ENCODE measurements at regions not wholly inside any gene's neighbourhood (a gene's known extent, or its start where the extent isn't known, plus 50 kb on each side); places are given as distances from the start of the nearest gene placed in this dataset.

DNA sequence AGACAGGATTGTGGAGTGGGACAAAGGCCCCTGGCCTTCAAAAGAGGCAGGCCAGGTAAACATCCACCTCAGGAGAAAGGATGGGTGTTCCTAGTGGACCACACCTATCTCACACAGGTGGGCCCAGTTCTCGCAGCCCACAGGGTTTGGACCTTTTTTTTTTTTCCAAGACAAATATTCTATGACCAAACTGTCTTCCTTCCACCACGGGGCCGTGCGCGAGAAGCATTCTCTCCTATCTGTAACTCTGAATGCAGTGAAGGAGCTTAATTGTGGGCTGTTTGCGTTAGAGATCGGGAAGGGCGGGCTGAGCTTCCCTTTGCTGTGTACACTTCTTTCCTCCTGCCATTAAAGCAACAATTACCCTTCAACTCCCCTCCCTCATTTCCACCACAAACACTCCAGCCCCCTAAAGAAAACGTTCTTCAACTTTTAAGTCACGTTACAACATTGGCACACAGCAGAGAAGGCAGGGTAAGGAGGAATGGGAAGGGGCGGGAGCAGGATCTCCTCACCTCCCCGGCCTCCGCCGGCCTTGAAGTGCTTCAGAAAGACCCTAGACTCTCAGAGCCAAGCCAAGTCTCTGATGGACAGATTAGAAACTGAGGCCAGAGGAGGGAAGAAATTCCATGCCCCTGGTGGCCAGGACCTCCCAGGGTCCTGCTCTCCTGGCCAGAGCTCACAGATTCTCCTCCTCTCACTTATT, 238.4 kb downstream of the BUD13 start:
- H2BK5ac ChIP-seq (ENCODE audit: low read depth, low read length, poor library complexity) = no peak overlapping the region
- peaks cover 2% of the 10 kb centered on the region for H3K9me3 ChIP-seq (ENCODE audit: insufficient read depth, low read depth, low read length)
- H3K23ac ChIP-seq (ENCODE audit: low read length) = no peak overlapping the region
- H2AK5ac ChIP-seq (ENCODE audit: low read length) = no peak overlapping the region
- no peak overlapping the region for H3K4me3 ChIP-seq (ENCODE audit: low read depth, low read length)
- WGBS (ENCODE audit: extremely low coverage, insufficient coverage, insufficient read length) = 100% methylated on average over 2 of the region's 14 CpGs
- H3K27ac ChIP-seq (ENCODE audit: low read depth, low read length) = no peak overlapping the region
- no peak overlapping the region for H2BK12ac ChIP-seq (ENCODE audit: low read length)
- H3K14ac ChIP-seq (ENCODE audit: low read length) = no peak overlapping the region
- H3K79me1 ChIP-seq (ENCODE audit: low read length) = no peaks in the 10 kb centered on the region
- no peaks in the 10 kb centered on the region for H3K36me3 ChIP-seq (ENCODE audit: control insufficient read depth in 1 of 2, insufficient read depth in 2 of 2, low read length in 2 of 2)
- no peaks in the 10 kb centered on the region for H3K27me3 ChIP-seq (ENCODE audit: insufficient read depth, low read length)
- no peak overlapping the region for H4K91ac ChIP-seq (ENCODE audit: low read depth, low read length)
- no peaks in the 10 kb centered on the region for H3K4me1 ChIP-seq (ENCODE audit: control insufficient read depth in 1 of 2, insufficient read depth in 2 of 2, low read length in 2 of 2)
- H3K4me2 ChIP-seq (ENCODE audit: low read length) = no peak overlapping the region
- DNase-seq = no peak
- H4K8ac ChIP-seq (ENCODE audit: low read depth, low read length) = no peak overlapping the region
- H4K12ac ChIP-seq (ENCODE audit: low read depth, low read length) = no peak overlapping the region
- no peak overlapping the region for H3K18ac ChIP-seq (ENCODE audit: low read length)
- no peak overlapping the region for H3K4ac ChIP-seq (ENCODE audit: low read depth, low read length)
- H2AFZ ChIP-seq (ENCODE audit: insufficient read depth, low read length, poor library complexity) = no peak overlapping the region
- H2BK120ac ChIP-seq (ENCODE audit: insufficient read depth, low read length, poor library complexity) = no peak overlapping the region
- no peaks in the 10 kb centered on the region for H3K79me2 ChIP-seq (ENCODE audit: control insufficient read depth, insufficient read depth, low read length, poor library complexity)
- H3K9ac ChIP-seq (ENCODE audit: low read length) = no peak overlapping the region

DNA sequence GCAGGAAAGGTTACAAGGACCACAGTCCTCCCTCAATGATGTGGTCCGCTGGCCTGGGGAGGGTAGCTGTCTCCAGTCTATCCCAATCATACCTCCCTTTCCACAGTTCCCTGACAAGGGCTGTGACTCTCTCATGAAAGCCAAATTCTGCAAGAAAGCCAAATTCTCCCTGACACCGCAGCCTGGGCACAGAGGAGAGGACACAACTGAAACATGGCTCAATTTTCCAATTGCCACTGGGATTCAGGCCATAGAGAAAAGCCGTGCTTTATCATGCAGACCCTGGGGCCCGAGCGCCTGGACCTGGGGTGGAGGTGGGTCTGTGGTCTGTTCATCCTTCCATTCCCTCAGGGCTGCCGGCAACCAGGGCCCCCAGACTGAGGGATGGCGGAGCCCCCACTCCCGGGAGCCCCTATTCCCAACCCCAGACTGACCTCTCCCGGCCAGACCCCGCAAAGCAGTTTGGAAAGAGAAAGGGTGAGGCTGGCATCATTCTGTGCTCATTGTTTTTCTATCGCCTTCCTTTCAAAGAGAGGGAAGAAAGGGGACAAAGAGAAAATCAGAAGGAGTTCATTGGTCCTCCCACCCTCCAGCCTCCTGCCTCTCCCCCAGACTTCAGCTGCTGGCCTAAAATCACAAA, 239.5 kb downstream of the BUD13 start:
- no peak overlapping the region for H2AFZ ChIP-seq (ENCODE audit: insufficient read depth, low read length, poor library complexity)
- no peak overlapping the region for H4K12ac ChIP-seq (ENCODE audit: low read depth, low read length)
- no peak overlapping the region for H3K4ac ChIP-seq (ENCODE audit: low read depth, low read length)
- H3K27me3 ChIP-seq (ENCODE audit: insufficient read depth, low read length) = no peaks in the 10 kb centered on the region
- no peaks in the 10 kb centered on the region for H3K4me1 ChIP-seq (ENCODE audit: control insufficient read depth in 1 of 2, insufficient read depth in 2 of 2, low read length in 2 of 2)
- H3K9me3 ChIP-seq (ENCODE audit: insufficient read depth, low read depth, low read length) = peaks cover 2% of the 10 kb centered on the region
- no peaks in the 10 kb centered on the region for H3K79me2 ChIP-seq (ENCODE audit: control insufficient read depth, insufficient read depth, low read length, poor library complexity)
- H3K4me3 ChIP-seq (ENCODE audit: low read depth, low read length) = no peak overlapping the region
- no peak overlapping the region for H2AK5ac ChIP-seq (ENCODE audit: low read length)
- no peak for DNase-seq
- no peak overlapping the region for H2BK120ac ChIP-seq (ENCODE audit: insufficient read depth, low read length, poor library complexity)
- WGBS (ENCODE audit: extremely low coverage, insufficient coverage, insufficient read length) = no CpG with 5 or more reads among the region's 11 CpGs
- H3K9ac ChIP-seq (ENCODE audit: low read length) = no peak overlapping the region
- no peaks in the 10 kb centered on the region for H3K79me1 ChIP-seq (ENCODE audit: low read length)
- H3K23ac ChIP-seq (ENCODE audit: low read length) = no peak overlapping the region
- no peak overlapping the region for H3K14ac ChIP-seq (ENCODE audit: low read length)
- H4K8ac ChIP-seq (ENCODE audit: low read depth, low read length) = no peak overlapping the region
- no peak overlapping the region for H4K91ac ChIP-seq (ENCODE audit: low read depth, low read length)
- no peak overlapping the region for H3K18ac ChIP-seq (ENCODE audit: low read length)
- no peak overlapping the region for H2BK5ac ChIP-seq (ENCODE audit: low read depth, low read length, poor library complexity)
- no peak overlapping the region for H3K4me2 ChIP-seq (ENCODE audit: low read length)
- H3K36me3 ChIP-seq (ENCODE audit: control insufficient read depth in 1 of 2, insufficient read depth in 2 of 2, low read length in 2 of 2) = no peaks in the 10 kb centered on the region
- no peak overlapping the region for H2BK12ac ChIP-seq (ENCODE audit: low read length)
- H3K27ac ChIP-seq (ENCODE audit: low read depth, low read length) = no peak overlapping the region

DNA sequence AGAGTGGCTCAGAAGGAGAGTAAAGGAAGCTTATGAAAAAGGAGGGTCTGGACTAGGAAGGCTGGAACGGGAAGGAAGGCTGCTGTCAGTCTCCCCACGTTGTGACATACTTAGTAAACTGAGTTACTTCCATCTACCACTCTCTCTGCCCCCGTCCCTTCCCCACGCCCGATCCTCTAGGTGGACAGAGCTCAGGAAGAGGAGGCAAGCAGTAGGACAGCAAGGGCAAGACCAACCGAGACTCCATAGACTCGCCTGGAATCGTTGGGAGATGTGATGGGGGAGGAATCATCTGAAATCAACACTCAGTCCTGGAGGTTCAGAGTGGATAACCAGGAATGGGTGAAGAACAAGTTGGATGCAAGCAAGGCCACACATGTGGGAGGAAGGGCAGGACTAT, 240.7 kb downstream of the BUD13 start:
- Histone ChIP-seq H3K4ac (ENCODE audit: low read depth, low read length) (no peak overlapping the region), H3K18ac (ENCODE audit: low read length) (no peak overlapping the region), H2AK5ac (ENCODE audit: low read length) (no peak overlapping the region), H4K91ac (ENCODE audit: low read depth, low read length) (no peak overlapping the region), H2BK12ac (ENCODE audit: low read length) (no peak overlapping the region), H3K79me2 (ENCODE audit: control insufficient read depth, insufficient read depth, low read length, poor library complexity) (no peaks in the 10 kb centered on the region), H3K27me3 (ENCODE audit: insufficient read depth, low read length) (no peaks in the 10 kb centered on the region), H3K4me1 (ENCODE audit: control insufficient read depth in 1 of 2, insufficient read depth in 2 of 2, low read length in 2 of 2) (no peaks in the 10 kb centered on the region), H2BK5ac (ENCODE audit: low read depth, low read length, poor library complexity) (no peak overlapping the region), H3K23ac (ENCODE audit: low read length) (no peak overlapping the region), H3K4me2 (ENCODE audit: low read length) (no peak overlapping the region), H2BK120ac (ENCODE audit: insufficient read depth, low read length, poor library complexity) (no peak overlapping the region), H3K14ac (ENCODE audit: low read length) (no peak overlapping the region), H3K9me3 (ENCODE audit: insufficient read depth, low read depth, low read length) (peaks cover 2% of the 10 kb centered on the region), H3K79me1 (ENCODE audit: low read length) (no peaks in the 10 kb centered on the region), H4K8ac (ENCODE audit: low read depth, low read length) (no peak overlapping the region), H3K4me3 (ENCODE audit: low read depth, low read length) (no peak overlapping the region), H4K12ac (ENCODE audit: low read depth, low read length) (no peak overlapping the region), H3K27ac (ENCODE audit: low read depth, low read length) (no peak overlapping the region), H2AFZ (ENCODE audit: insufficient read depth, low read length, poor library complexity) (no peak overlapping the region), H3K9ac (ENCODE audit: low read length) (no peak overlapping the region), H3K36me3 (ENCODE audit: control insufficient read depth in 1 of 2, insufficient read depth in 2 of 2, low read length in 2 of 2) (no peaks in the 10 kb centered on the region)
- WGBS (ENCODE audit: extremely low coverage, insufficient coverage, insufficient read length) = no CpG with 5 or more reads among the region's 8 CpGs
- no peak for DNase-seq

DNA sequence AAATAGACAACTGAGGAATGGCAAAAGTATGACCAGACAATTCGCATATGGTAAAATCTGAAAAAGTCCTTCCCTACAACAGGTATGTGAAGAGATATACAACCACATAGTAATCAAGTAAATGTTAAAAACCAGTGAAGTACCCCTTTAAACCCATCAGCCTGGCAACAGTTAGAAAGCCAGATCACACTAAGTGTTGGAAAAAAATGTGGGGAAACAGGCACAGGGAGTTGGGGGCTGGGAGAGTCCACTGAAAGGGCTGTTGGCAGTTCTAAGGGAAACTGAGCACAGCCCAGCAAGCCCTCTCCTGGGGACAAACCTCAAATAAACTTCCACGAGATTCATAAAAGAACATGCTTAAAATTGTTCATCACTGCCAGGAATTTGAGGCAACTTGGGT, 242.1 kb downstream of the BUD13 start:
- no peak overlapping the region for H3K9ac ChIP-seq (ENCODE audit: low read length)
- no peak for DNase-seq
- no peak overlapping the region for H2AK5ac ChIP-seq (ENCODE audit: low read length)
- H4K8ac ChIP-seq (ENCODE audit: low read depth, low read length) = no peak overlapping the region
- H3K4ac ChIP-seq (ENCODE audit: low read depth, low read length) = no peak overlapping the region
- no peak overlapping the region for H4K12ac ChIP-seq (ENCODE audit: low read depth, low read length)
- H4K91ac ChIP-seq (ENCODE audit: low read depth, low read length) = no peak overlapping the region
- H3K27me3 ChIP-seq (ENCODE audit: insufficient read depth, low read length) = no peaks in the 10 kb centered on the region
- no peak overlapping the region for H3K4me2 ChIP-seq (ENCODE audit: low read length)
- H3K36me3 ChIP-seq (ENCODE audit: control insufficient read depth in 1 of 2, insufficient read depth in 2 of 2, low read length in 2 of 2) = no peaks in the 10 kb centered on the region
- H3K79me1 ChIP-seq (ENCODE audit: low read length) = no peaks in the 10 kb centered on the region
- no peak overlapping the region for H2BK12ac ChIP-seq (ENCODE audit: low read length)
- H2BK5ac ChIP-seq (ENCODE audit: low read depth, low read length, poor library complexity) = no peak overlapping the region
- H3K23ac ChIP-seq (ENCODE audit: low read length) = no peak overlapping the region
- no peak overlapping the region for H3K27ac ChIP-seq (ENCODE audit: low read depth, low read length)
- no peak overlapping the region for H3K18ac ChIP-seq (ENCODE audit: low read length)
- H2BK120ac ChIP-seq (ENCODE audit: insufficient read depth, low read length, poor library complexity) = no peak overlapping the region
- H3K9me3 ChIP-seq (ENCODE audit: insufficient read depth, low read depth, low read length) = peaks cover 2% of the 10 kb centered on the region
- no peak overlapping the region for H2AFZ ChIP-seq (ENCODE audit: insufficient read depth, low read length, poor library complexity)
- H3K4me1 ChIP-seq (ENCODE audit: control insufficient read depth in 1 of 2, insufficient read depth in 2 of 2, low read length in 2 of 2) = no peaks in the 10 kb centered on the region
- H3K14ac ChIP-seq (ENCODE audit: low read length) = no peak overlapping the region
- H3K79me2 ChIP-seq (ENCODE audit: control insufficient read depth, insufficient read depth, low read length, poor library complexity) = no peaks in the 10 kb centered on the region
- no peak overlapping the region for H3K4me3 ChIP-seq (ENCODE audit: low read depth, low read length)
- no CpG with 5 or more reads among the region's 2 CpGs for WGBS (ENCODE audit: extremely low coverage, insufficient coverage, insufficient read length)

Measured in trophoblast cell (in vitro differentiated cells and primary cell).